Endometrium (tissue), 2 donors: ENCODE measurements at regions not wholly inside any gene's neighbourhood (a gene's known extent, or its start where the extent isn't known, plus 50 kb on each side); places are given as distances from the start of the nearest gene placed in this dataset.

Experiments
- FAIRE-seq: peaks from 2 replicates; lab custom pipeline; 2012; peaks lifted over from hg19 to GRCh38; lab: Jason Lieb, UNC
- donor health status: control.
- donor health status: control.

DNA sequence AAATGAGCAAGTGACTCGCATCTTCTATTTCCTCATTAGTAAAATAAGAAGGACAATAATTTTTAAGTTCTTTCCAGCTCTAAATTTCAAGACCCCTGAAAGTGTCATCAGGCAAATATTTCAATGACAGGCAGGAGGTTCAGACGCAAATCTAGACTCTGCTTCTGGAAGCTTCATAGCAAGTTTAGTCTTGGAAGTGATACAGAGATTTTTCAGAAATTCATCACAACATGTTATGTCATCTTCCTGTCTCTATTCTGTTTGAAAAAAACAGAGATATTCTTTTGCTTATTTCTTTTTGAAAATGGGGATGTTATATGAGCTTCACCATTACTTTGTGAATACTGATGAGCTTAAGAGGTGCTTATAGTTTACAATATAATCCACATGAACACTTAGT, 74.0 kb downstream of the C3orf85 start:
- FAIRE-seq, result no peak

DNA sequence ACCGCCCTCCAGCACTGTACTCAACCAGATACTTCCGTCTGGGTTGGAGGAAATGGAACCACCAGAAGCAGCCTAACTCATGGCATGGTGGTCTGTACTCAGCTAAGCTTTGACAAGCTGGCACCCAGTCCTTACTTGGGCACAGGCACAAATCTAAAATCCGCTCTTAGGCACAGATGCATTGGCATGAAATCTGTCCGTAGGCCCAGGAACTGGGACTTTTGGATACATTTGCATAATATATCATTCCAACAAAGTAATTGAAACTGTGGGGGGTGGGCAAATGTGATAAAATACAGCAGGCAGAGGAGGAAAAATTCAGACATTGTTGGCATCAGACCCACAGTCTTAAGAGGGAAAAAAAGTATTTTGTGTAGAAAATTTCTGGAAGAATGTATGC, 75.4 kb downstream of the C3orf85 start:
- no peak for FAIRE-seq

DNA sequence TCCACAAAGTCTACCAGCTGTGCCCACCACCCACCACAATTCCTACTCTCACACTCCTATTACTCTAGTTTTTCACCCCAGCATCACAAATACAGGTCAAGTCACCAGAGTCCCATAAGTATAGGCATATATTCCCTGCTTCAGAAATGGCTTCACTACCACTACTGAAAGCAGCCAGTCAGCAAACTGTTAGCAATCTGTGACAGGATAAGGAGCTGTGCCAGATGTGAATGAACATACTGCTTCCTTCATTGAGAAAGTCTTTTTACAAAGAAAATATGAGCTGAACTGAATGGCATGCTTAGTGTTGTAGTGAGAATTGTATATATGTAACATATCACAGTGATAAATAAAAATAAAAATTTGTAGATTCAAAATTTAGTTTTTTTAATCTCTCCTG, 76.8 kb downstream of the C3orf85 start:
- FAIRE-seq, result no peak

DNA sequence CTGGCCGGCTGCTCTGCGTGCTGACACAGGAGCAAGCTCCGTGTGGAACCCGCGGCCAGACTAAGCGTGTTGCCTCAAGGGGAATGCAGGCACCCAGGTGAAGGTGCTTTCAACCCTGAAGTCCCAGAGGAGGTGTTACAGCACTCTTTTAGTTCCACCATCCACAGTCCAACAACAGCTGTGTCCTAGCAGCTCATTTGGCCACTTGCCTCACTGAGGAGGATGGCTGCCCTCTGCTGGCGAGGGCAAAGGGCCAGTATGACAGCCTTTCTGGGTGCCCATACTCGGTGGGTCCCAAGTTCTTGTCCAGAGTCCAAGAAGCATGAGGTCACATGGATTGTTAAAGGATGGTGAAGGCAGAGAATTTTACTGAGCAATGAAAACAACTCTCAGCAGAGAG, 87.8 kb downstream of the C3orf85 start:
- FAIRE-seq, result no peak

DNA sequence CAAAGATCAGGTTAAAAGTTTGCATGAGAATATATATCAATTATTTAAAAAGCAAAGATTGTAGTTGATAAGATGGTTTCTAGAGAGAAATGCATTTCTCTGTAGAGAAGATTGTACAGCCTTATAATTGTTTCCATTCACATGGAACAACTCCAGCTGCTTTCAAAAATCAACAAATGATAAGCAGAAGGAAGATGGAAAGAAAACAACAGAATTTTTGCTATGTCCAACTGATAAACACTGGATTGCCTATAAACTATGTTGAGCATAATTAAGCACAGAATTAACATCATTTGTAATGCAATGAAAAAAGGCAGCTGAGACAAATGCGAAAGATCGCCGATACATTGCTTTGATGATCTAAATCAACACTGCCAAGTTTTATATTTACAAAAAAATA, 89.0 kb downstream of the C3orf85 start:
- FAIRE-seq, result peak; percentile 43

DNA sequence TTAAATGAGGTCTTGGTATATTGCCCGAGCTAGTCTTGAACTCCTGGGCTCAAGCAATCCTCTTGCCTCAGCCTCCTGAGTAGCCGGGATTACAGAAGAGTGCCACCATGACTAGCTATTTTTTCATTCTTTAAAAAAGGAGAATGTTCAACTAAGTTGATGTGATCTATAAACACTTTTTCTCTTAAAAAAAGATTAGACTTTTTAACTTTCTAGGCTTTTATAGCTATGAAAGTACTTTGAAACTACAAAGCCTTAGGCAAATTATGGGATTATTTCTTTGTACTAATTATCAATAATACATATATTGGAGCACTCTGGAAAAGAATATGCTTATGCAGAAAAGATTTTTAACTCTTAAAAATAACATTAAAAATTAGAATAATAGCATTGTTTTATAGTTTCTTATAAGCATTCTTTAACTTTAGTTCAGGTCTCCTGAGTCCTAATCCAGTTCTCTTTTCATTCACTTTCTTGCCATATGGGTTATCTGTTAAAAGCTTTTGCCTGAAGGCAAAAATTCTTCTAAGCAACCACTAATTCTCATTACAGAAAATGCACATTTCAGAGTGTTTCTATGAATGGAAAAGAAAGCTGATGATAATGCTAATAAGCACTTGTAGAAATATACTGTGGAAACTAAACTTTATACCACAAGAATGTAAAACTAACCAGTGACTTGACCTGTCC, 87.8 kb downstream of the DPPA2 start:
- FAIRE-seq, result no peak

DNA sequence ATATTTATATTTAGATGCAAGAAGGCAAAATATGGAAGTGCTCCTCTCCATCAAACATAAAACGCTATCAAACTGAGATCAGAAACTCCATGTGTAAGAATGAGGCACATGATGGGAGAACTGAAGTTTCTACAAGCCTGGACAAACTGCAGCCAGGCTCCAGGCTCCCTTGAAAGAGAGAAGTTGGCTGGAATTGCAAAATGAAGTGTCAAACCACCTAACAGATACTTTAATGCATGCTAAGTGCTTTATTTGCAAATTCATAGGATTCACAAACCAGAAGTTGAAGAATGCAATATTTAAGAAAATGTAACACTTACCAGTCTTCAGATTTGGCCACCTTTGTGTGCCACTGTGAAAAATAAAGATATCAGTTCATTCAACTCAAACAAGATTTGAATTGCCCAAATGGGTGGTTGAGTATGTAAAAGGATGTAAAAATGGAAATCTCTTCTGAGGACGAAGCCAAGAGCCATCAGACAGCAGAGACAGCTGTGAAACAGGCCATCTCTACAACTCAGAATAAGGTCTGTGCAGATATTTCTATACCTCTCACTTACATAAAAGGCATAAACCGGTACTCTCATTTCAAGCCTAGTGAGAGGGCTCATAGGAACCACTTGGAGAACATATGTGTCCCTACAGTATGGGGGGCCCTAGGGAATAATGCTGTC, 87.0 kb downstream of the DPPA2 start:
- no peak for FAIRE-seq

DNA sequence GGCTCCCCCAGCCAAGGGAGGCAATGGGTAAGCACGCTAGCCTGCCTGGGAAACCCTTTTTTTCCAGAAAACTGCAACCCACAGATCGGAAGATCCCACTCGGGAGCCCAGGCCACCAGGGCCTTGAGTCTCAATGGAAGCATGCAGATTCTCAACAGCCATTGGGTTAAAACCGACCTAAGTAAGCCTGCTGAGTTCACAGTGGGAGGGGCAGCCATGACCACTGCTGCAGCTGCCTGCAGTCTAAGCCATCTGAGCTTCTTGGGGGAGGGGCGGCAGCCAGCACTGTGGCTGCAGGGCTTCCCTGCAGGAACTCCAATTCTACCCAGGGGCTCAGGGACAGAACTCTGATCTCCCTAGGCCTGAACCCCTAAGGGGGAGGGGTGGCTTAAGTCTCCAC, 82.0 kb downstream of the DPPA2 start:
- FAIRE-seq, result no peak

DNA sequence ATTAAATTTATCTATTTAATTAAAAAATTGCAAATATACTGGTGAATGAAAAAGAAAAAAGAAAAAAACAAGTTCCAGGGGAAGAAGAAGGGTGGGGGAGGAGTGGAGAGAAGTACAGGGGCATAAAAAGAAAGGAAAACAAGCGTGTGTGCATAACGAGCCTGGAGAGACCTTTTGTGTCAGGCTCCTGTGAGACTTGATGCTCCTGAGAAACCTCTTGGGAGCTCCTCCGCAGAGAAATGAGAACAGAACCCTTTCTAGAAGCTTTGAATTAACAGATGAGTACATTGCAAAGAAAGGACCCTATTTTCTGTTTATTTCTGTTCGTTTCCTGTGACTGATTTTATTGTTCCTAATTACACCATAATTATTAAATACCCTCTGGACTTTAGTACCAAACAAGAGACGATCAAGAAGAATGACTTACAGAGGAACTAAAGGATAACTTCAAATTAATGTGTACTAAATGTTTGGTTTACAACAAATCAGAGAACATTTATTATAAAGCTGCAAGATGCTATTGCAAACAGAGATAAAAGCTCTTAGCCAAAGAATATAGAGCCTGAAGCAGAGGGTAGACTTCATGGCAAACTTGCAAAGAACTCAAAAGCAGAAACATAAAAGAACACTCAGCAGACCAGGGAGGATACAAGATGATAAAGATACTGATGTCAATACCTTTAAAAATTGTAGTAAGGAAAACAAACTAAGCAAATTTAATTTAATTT, 74.7 kb downstream of the DPPA2 start:
- FAIRE-seq, result peak; percentile 41

DNA sequence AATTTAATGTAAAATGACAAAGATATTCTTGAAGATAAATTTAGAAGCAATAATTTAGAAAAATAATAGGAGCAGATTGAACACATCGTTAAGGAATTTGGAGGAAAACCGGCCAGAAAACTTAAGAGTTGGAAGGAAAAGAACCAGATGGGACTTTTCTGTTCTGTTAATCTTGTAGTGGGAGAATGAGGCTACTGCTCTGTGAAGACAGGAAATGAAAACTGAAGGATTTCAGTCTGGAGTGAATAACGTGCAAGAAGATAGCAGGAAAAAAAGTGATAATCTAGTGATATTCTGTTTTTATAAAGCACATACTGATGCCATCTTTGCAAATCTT, 74.2 kb downstream of the DPPA2 start:
- FAIRE-seq, result peak; percentile 72
